A673 (cell line): ENCODE measurements at regions not wholly inside any gene's neighbourhood (a gene's known extent, or its start where the extent isn't known, plus 50 kb on each side); places are given as distances from the start of the nearest gene placed in this dataset.

Source experiments
- EZH2 ChIP-seq: fragments of 200-600 bp; sonication (generic); IDR thresholded peaks from 2 replicates; pipeline ENCODE4 v1.6.1; 2017; ENCODE audit warnings: borderline replicate concordance, low read depth, mild to moderate bottlenecking, mixed read lengths, antibody characterized with exemption, low read length; ENCODE audit not compliant: poor library complexity, severe bottlenecking
- TF ChIP-seq, protein P1 (sequence below): fragments of 300-800, 200-600 bp; sonication (generic); conservative IDR thresholded peaks from 2 replicates; pipeline ENCODE4 v1.5.1; 2017; ENCODE audit warnings: low read depth, mild to moderate bottlenecking, antibody characterized with exemption, low read length, moderate library complexity, mixed read lengths

DNA sequence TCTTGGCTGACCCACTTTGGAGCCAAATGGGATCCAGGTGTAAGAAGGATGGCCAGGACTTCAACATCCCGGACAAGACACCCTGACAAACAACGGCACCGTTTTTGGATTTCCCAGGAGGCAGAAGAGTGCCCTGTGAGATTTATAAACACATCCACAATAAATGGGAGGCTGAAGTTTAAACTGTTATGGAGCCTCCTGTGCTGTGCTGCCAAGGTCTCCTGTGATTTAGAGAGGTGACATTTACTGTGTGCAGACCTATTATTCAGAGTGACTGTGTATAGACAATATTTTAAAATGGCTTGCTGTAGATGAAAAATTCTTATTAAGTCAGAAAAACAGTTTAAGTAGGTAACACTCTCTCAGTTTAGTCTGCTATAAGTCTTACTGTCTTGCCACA, 401.5 kb upstream of the ETAA1 start:
- TF ChIP-seq, protein P1, sequence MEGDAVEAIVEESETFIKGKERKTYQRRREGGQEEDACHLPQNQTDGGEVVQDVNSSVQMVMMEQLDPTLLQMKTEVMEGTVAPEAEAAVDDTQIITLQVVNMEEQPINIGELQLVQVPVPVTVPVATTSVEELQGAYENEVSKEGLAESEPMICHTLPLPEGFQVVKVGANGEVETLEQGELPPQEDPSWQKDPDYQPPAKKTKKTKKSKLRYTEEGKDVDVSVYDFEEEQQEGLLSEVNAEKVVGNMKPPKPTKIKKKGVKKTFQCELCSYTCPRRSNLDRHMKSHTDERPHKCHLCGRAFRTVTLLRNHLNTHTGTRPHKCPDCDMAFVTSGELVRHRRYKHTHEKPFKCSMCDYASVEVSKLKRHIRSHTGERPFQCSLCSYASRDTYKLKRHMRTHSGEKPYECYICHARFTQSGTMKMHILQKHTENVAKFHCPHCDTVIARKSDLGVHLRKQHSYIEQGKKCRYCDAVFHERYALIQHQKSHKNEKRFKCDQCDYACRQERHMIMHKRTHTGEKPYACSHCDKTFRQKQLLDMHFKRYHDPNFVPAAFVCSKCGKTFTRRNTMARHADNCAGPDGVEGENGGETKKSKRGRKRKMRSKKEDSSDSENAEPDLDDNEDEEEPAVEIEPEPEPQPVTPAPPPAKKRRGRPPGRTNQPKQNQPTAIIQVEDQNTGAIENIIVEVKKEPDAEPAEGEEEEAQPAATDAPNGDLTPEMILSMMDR: no peak
- no peak for TF ChIP-seq EZH2
